Vagina (tissue), 2 donors: ENCODE measurements at regions not wholly inside any gene's neighbourhood (a gene's known extent, or its start where the extent isn't known, plus 50 kb on each side); places are given as distances from the start of the nearest gene placed in this dataset.

Source experiments
- DNase-seq, 2 donors: peaks; one replicate each; pipeline ENCODE4 v3.0.0-alpha.2; 2017; ENCODE audit errors: extremely low spot score in 2 of 2
- H3K27ac ChIP-seq: fragments of 200-600 bp; sonication (generic); one replicate; pipeline ENCODE4 v1.5.1; 2019
- H3K27me3 ChIP-seq: fragments of 200-600 bp; sonication (generic); one replicate; pipeline ENCODE4 v1.5.1; 2019
- H3K36me3 ChIP-seq, 2 donors: fragments of 200-600 bp; sonication (generic); one replicate each; pipeline ENCODE4 v1.5.1; 2017 to 2019
- H3K4me1 ChIP-seq: fragments of 200-600 bp; sonication (generic); one replicate; pipeline ENCODE4 v1.5.1; 2019
- H3K4me3 ChIP-seq, 2 donors: fragments of 200-600 bp; sonication (generic); 1 replicate in 1 of 2; 2 replicates in 1 of 2; pipeline ENCODE4 v1.5.1; 2016 to 2019
- H3K9me3 ChIP-seq: fragments of 200-600 bp; sonication (generic); one replicate; pipeline ENCODE4 v1.5.1; 2019
- POLR2A ChIP-seq, 2 donors: fragments of 450-650 bp; IDR thresholded peaks; one replicate each; pipeline ENCODE4 v1.6.1; 2017; ENCODE audit warnings: antibody characterized with exemption in 2 of 2, mild to moderate bottlenecking in 2 of 2, moderate library complexity in 2 of 2
- POLR2AphosphoS5 ChIP-seq, 2 donors: sonication (generic); formaldehyde crosslinking; IDR thresholded peaks; one replicate each; pipeline ENCODE4 v1.9.0; 2017; ENCODE audit warnings: antibody characterized with exemption in 2 of 2, mild to moderate bottlenecking in 2 of 2, low read depth in 1 of 2; ENCODE audit not compliant: insufficient read depth in 1 of 2
- intact Hi-C: fragments of 100-400 bp; cut with DNase I; formaldehyde crosslinking; loops from one replicate; pipeline ENCODE4 v1.15.1; 2023
- TF ChIP-seq, protein P1 (sequence below), 3 experiments: fragments of 450-650 bp in 2 of 3; fragments of 200-600 bp in 1 of 3; sonication (generic) in 1 of 3; IDR thresholded peaks; one replicate each; pipeline ENCODE4 v1.5.1; 2017 to 2019; ENCODE audit warnings: antibody characterized with exemption in 3 of 3, mild to moderate bottlenecking in 2 of 3, moderate library complexity in 2 of 3

- Histone ChIP-seq H3K9me3 (no peaks in the 10 kb centered on the region), H3K27ac (no peak overlapping the region), H3K36me3 (no peaks in the 10 kb centered on the region), H3K4me1 (no peaks in the 10 kb centered on the region), H3K27me3 (no peaks in the 10 kb centered on the region), H3K4me3 (no peak overlapping the region)
- DNase-seq: no peak
- TF ChIP-seq POLR2A (IDR thresholded peaks at IDR 0.05) (no peak), POLR2AphosphoS5 (IDR thresholded peaks at IDR 0.05; ENCODE audit: insufficient read depth in 1 of 2, low read depth in 1 of 2) (no peak)
- TF ChIP-seq, protein P1, sequence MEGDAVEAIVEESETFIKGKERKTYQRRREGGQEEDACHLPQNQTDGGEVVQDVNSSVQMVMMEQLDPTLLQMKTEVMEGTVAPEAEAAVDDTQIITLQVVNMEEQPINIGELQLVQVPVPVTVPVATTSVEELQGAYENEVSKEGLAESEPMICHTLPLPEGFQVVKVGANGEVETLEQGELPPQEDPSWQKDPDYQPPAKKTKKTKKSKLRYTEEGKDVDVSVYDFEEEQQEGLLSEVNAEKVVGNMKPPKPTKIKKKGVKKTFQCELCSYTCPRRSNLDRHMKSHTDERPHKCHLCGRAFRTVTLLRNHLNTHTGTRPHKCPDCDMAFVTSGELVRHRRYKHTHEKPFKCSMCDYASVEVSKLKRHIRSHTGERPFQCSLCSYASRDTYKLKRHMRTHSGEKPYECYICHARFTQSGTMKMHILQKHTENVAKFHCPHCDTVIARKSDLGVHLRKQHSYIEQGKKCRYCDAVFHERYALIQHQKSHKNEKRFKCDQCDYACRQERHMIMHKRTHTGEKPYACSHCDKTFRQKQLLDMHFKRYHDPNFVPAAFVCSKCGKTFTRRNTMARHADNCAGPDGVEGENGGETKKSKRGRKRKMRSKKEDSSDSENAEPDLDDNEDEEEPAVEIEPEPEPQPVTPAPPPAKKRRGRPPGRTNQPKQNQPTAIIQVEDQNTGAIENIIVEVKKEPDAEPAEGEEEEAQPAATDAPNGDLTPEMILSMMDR (IDR thresholded peaks at IDR 0.05): no peak
- intact Hi-C loops: no loop called here
Measured at GRCh38 chr1:98217601-98218000, 296.8 kb upstream of the DPYD start.

- Histone ChIP-seq H3K27ac (no peak overlapping the region), H3K9me3 (no peaks in the 10 kb centered on the region), H3K4me1 (no peaks in the 10 kb centered on the region), H3K27me3 (no peaks in the 10 kb centered on the region), H3K4me3 (no peak overlapping the region), H3K36me3 (no peaks in the 10 kb centered on the region)
- no peak for DNase-seq
- no peak for TF ChIP-seq POLR2AphosphoS5 (IDR thresholded peaks at IDR 0.05; ENCODE audit: insufficient read depth in 1 of 2, low read depth in 1 of 2)
- TF ChIP-seq, protein P1 (IDR thresholded peaks at IDR 0.05): no peak
- TF ChIP-seq POLR2A (IDR thresholded peaks at IDR 0.05): no peak
- intact Hi-C loops: no loop called here
Measured at GRCh38 chr1:98216304-98216703, 295.5 kb upstream of the DPYD start.

DNA sequence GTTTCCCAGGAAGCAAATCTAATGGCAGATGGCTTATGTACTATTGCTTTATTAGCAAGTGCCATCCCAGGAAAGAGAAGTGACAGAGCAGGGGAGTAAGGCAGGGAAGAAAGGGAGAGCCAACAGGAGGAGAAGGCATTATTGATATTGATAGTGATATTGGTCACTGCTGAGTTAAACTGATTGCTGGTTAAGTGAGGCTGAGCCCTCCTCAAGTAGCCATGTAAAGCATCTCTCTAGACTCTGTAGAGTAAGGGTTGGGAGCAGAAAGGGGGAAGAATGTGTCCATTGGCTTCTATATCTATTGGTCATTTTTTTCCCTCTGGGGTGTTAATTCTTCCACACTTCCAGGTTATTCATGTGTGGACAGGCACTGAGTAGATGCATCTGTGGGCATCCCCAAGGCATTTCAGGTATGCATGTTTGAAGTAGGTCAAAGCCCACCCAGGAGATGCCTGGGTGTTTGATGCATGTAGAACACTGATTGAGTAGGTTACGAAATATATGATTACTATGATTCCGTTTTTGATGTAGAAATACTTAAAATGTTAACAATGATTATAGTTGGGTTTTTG is 290.5 kb upstream of the DPYD start:
- Histone ChIP-seq H3K4me3 (no peak overlapping the region), H3K9me3 (no peaks in the 10 kb centered on the region), H3K27ac (no peak overlapping the region), H3K4me1 (no peaks in the 10 kb centered on the region), H3K36me3 (no peaks in the 10 kb centered on the region), H3K27me3 (no peaks in the 10 kb centered on the region)
- TF ChIP-seq, protein P1 (IDR thresholded peaks at IDR 0.05): no peak
- TF ChIP-seq POLR2A (IDR thresholded peaks at IDR 0.05): no peak
- TF ChIP-seq POLR2AphosphoS5 (IDR thresholded peaks at IDR 0.05; ENCODE audit: insufficient read depth in 1 of 2, low read depth in 1 of 2): no peak
- DNase-seq: no peak
- intact Hi-C loops: no loop called here

GRCh38 chr1:98210563-98210962 is 289.7 kb upstream of the DPYD start:
- no peak for TF ChIP-seq POLR2A (IDR thresholded peaks at IDR 0.05)
- TF ChIP-seq, protein P1 (IDR thresholded peaks at IDR 0.05): no peak
- TF ChIP-seq POLR2AphosphoS5 (IDR thresholded peaks at IDR 0.05; ENCODE audit: insufficient read depth in 1 of 2, low read depth in 1 of 2): no peak
- Histone ChIP-seq H3K9me3 (no peaks in the 10 kb centered on the region), H3K27me3 (no peaks in the 10 kb centered on the region), H3K27ac (no peak overlapping the region), H3K36me3 (no peaks in the 10 kb centered on the region), H3K4me3 (no peak overlapping the region), H3K4me1 (no peaks in the 10 kb centered on the region)
- intact Hi-C loops: no loop called here
- DNase-seq: no peak

GRCh38 chr1:98210064-98210463 is 289.2 kb upstream of the DPYD start:
- intact Hi-C loops: no loop called here
- H3K27ac ChIP-seq: no peak overlapping the region
- no peaks in the 10 kb centered on the region for H3K4me1 ChIP-seq
- H3K36me3 ChIP-seq: no peaks in the 10 kb centered on the region
- H3K27me3 ChIP-seq: no peaks in the 10 kb centered on the region
- DNase-seq: no peak
- H3K9me3 ChIP-seq: no peaks in the 10 kb centered on the region
- TF ChIP-seq, protein P1 (IDR thresholded peaks at IDR 0.05): no peak
- TF ChIP-seq POLR2AphosphoS5 (IDR thresholded peaks at IDR 0.05; ENCODE audit: insufficient read depth in 1 of 2, low read depth in 1 of 2): no peak
- no peak for TF ChIP-seq POLR2A (IDR thresholded peaks at IDR 0.05)
- H3K4me3 ChIP-seq: no peak overlapping the region
